OCI-LY3 (cell line): ENCODE measurements at regions not wholly inside any gene's neighbourhood (a gene's known extent, or its start where the extent isn't known, plus 50 kb on each side); places are given as distances from the start of the nearest gene placed in this dataset.

Source experiments
- H2AFZ ChIP-seq: fragments of 200-600, 300-600 bp; shearing (Covaris generic); 2 replicates; pipeline ENCODE4 v1.6.0; 2014; ENCODE audit warnings: antibody characterized with exemption, low read depth, low read length
- H3K27ac ChIP-seq: fragments of 200-600, 300-600 bp; sonication (generic); 2 replicates; pipeline ENCODE4 v1.5.1; 2014; ENCODE audit warnings: mild to moderate bottlenecking, low read length, moderate library complexity, mixed read lengths
- H3K27me3 ChIP-seq: fragments of 200-600, 300-600 bp; sonication (generic); 2 replicates; pipeline ENCODE4 v1.6.1; 2014; ENCODE audit warnings: low read depth, low read length, mixed read lengths
- H3K36me3 ChIP-seq: fragments of 200-600, 300-600 bp; sonication (generic); replicated peaks from 2 replicates; pipeline ENCODE3; 2014; ENCODE audit warnings: low read depth, low read length, mixed read lengths
- H3K4me1 ChIP-seq: fragments of 300-600, 200-600 bp; sonication (generic); 2 replicates; pipeline ENCODE4 v1.6.1; 2014; ENCODE audit warnings: low read length, mixed read lengths
- H3K4me2 ChIP-seq: fragments of 200-600, 300-600 bp; sonication (generic); 2 replicates; pipeline ENCODE4 v1.6.1; 2014; ENCODE audit warnings: low read length, mixed read lengths
- H3K4me3 ChIP-seq: fragments of 300-600, 200-600 bp; sonication (generic); 2 replicates; pipeline ENCODE4 v1.5.1; 2014; ENCODE audit warnings: antibody characterized with exemption, mild to moderate bottlenecking, low read length, moderate library complexity
- H3K79me2 ChIP-seq: fragments of 300-600, 200-600 bp; shearing (Covaris generic); 2 replicates; pipeline ENCODE4 v1.6.1; 2014; ENCODE audit warnings: mild to moderate bottlenecking, low read length, mixed read lengths
- H3K9ac ChIP-seq: fragments of 300-600, 200-600 bp; shearing (Covaris generic); 2 replicates; pipeline ENCODE4 v1.6.0; 2014; ENCODE audit warnings: mild to moderate bottlenecking, low read length, moderate library complexity
- H3K9me3 ChIP-seq: fragments of 200-600, 300-600 bp; shearing (Covaris generic); 2 replicates; pipeline ENCODE4 v1.6.1; 2014; ENCODE audit warnings: low read length, mixed read lengths; ENCODE audit not compliant: insufficient read depth
- H4K20me1 ChIP-seq: fragments of 200-600, 300-600 bp; sonication (generic); 2 replicates; pipeline ENCODE4 v1.6.1; 2016; ENCODE audit warnings: low read length, mixed read lengths; ENCODE audit not compliant: insufficient read depth
- EZH2phosphoT487 ChIP-seq: fragments of 200-600 bp; shearing (Covaris generic); IDR thresholded peaks from 2 replicates; pipeline ENCODE4 v1.6.1; 2018; ENCODE audit warnings: antibody characterized with exemption, mixed run types, low read depth
- TF ChIP-seq, protein P1 (sequence below): fragments of 200-600, 300-600 bp; sonication (generic); IDR thresholded peaks from 2 replicates; pipeline ENCODE4 v1.5.1; 2014; ENCODE audit warnings: antibody characterized with exemption, low read length, low read depth

DNA sequence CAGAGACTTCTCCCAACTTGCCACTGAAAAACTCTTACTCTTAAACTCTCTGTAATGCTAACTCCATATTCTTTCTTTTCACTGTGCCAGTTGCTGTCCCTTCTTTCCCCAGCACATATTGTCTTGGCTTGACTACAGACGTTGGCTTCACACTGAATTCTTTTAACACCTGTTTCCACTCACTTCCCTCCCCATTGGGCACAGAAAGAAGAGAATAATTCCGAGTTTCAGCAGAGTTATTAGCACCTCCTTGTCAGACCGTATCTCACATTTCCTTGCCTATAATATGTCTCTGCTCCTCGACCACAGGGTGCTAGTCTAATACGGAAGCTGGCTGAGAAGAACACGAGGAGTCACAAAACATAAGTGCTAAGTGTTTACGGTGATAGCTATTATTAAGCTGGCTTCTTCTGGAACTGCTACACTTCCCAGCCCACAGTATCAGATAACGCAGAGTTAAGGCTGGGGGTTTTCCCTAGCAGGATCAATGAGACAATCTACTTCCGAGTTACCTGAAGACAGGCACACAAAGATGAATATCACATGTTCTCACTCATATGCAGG lies 188.5 kb upstream of the CDH8 start:
- no peaks in the 10 kb centered on the region for H4K20me1 ChIP-seq
- H2AFZ ChIP-seq: no peak overlapping the region
- H3K27me3 ChIP-seq: no peaks in the 10 kb centered on the region
- H3K79me2 ChIP-seq: no peaks in the 10 kb centered on the region
- no peak for TF ChIP-seq EZH2phosphoT487
- TF ChIP-seq, protein P1, sequence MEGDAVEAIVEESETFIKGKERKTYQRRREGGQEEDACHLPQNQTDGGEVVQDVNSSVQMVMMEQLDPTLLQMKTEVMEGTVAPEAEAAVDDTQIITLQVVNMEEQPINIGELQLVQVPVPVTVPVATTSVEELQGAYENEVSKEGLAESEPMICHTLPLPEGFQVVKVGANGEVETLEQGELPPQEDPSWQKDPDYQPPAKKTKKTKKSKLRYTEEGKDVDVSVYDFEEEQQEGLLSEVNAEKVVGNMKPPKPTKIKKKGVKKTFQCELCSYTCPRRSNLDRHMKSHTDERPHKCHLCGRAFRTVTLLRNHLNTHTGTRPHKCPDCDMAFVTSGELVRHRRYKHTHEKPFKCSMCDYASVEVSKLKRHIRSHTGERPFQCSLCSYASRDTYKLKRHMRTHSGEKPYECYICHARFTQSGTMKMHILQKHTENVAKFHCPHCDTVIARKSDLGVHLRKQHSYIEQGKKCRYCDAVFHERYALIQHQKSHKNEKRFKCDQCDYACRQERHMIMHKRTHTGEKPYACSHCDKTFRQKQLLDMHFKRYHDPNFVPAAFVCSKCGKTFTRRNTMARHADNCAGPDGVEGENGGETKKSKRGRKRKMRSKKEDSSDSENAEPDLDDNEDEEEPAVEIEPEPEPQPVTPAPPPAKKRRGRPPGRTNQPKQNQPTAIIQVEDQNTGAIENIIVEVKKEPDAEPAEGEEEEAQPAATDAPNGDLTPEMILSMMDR: no peak
- no peaks in the 10 kb centered on the region for H3K9me3 ChIP-seq
- no peak overlapping the region for H3K4me3 ChIP-seq
- peaks cover 2% of the 10 kb centered on the region for H3K36me3 ChIP-seq
- no peak overlapping the region for H3K9ac ChIP-seq
- no peak overlapping the region for H3K27ac ChIP-seq
- H3K4me1 ChIP-seq: peaks cover 7% of the 10 kb centered on the region; the same call in 1 of the 2 replicates
- H3K4me2 ChIP-seq: no peak overlapping the region

DNA sequence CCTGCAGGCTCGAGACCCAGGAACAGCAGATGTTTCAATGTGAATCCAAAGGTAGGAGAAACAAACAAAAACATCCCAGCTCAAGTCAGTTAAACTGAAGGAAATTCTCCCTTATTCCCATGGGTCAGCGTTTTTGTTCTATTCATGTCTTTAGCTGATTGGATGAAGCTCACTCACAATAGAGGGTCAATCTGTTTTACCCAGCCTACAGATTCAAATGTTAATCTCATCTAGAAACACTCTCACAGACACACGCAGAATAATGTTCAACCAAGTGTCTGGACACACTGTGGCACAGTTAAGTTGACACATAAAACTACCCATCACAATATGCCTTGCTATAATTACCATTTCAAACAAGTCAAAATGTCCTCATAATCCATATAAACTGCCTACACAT lies 180.6 kb upstream of the CDH8 start:
- Histone ChIP-seq H3K4me2 (no peak overlapping the region), H3K9me3 (no peaks in the 10 kb centered on the region), H3K4me1 (no peaks in the 10 kb centered on the region), H3K27ac (no peak overlapping the region), H3K79me2 (no peaks in the 10 kb centered on the region), H3K4me3 (no peak overlapping the region), H2AFZ (no peak overlapping the region), H3K27me3 (no peaks in the 10 kb centered on the region), H4K20me1 (no peaks in the 10 kb centered on the region), H3K9ac (no peak overlapping the region), H3K36me3 (no peaks in the 10 kb centered on the region)
- TF ChIP-seq, protein P1: no peak
- no peak for TF ChIP-seq EZH2phosphoT487

DNA sequence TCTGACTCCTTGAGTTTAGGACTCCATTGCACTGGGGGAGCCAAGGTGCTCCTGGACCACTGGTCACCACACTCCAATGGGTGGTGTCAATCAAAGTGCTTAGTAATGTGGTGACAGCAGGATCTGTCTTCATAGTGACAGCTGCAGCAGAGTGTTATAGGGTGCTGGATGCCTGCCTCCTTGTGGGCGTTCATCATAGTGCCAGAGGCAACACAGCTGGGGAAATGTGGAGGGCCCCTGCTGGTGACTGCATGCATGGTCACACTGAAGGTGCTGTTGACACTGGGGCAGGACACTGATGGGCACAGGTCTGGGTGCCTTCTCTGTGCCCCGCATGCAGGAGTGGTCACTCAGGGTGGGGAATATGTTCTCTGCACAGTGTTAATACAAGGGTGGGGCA lies 177.5 kb upstream of the CDH8 start:
- Histone ChIP-seq H3K27me3 (no peaks in the 10 kb centered on the region), H2AFZ (no peak overlapping the region), H3K79me2 (no peaks in the 10 kb centered on the region), H3K9me3 (no peaks in the 10 kb centered on the region), H4K20me1 (no peaks in the 10 kb centered on the region), H3K27ac (no peak overlapping the region), H3K4me2 (no peak overlapping the region), H3K36me3 (no peaks in the 10 kb centered on the region), H3K9ac (no peak overlapping the region), H3K4me1 (no peaks in the 10 kb centered on the region), H3K4me3 (no peak overlapping the region)
- TF ChIP-seq EZH2phosphoT487: no peak
- TF ChIP-seq, protein P1: no peak

DNA sequence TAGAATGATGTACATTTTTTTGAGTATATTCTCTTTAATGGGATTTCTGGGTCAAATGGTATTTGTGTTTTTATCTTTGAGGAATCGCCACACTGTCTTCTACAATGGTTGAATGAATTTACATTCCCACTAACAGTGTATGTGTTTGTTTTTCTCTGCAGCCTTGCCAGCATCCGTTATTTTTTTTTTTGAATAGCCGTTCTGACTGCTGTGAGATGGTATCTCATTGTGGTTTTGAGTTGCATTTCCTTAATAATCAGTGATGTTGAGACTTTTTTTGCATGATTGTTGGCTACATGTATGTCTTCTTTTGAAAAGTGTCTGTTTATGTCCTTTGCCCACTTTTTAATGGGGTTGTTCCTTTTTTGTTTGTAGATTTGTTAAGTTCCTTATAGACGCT lies 172.7 kb upstream of the CDH8 start:
- Histone ChIP-seq H2AFZ (no peak overlapping the region), H4K20me1 (no peaks in the 10 kb centered on the region), H3K9ac (no peak overlapping the region)

More for the DNA sequence above, 172.7 kb upstream of the CDH8 start:
- no peak overlapping the region for H3K4me2 ChIP-seq
- no peaks in the 10 kb centered on the region for H3K27me3 ChIP-seq
- no peaks in the 10 kb centered on the region for H3K36me3 ChIP-seq
- H3K27ac ChIP-seq: no peak overlapping the region
- no peaks in the 10 kb centered on the region for H3K9me3 ChIP-seq
- no peaks in the 10 kb centered on the region for H3K79me2 ChIP-seq
- no peaks in the 10 kb centered on the region for H3K4me1 ChIP-seq
- no peak overlapping the region for H3K4me3 ChIP-seq
- TF ChIP-seq, protein P1: no peak
- TF ChIP-seq EZH2phosphoT487: no peak
